Sigmoid colon (tissue), 3 donors: ENCODE measurements at regions not wholly inside any gene's neighbourhood (a gene's known extent, or its start where the extent isn't known, plus 50 kb on each side); places are given as distances from the start of the nearest gene placed in this dataset.

Experiments
- CTCF ChIP-seq, 4 experiments: fragments of 450-650 bp in 3 of 4; fragments of 200-600 bp in 1 of 4; IDR thresholded peaks; one replicate each; pipeline ENCODE4 v1.5.1; 2016 to 2019; ENCODE audit warnings: antibody characterized with exemption in 4 of 4, mild to moderate bottlenecking in 3 of 4, moderate library complexity in 2 of 4
- POLR2A ChIP-seq, 2 donors: fragments of 450-650 bp; IDR thresholded peaks; one replicate each; pipeline ENCODE4 v1.6.1; 2016; ENCODE audit warnings: antibody characterized with exemption in 2 of 2, mild to moderate bottlenecking in 2 of 2, moderate library complexity in 2 of 2

- no peak for TF ChIP-seq CTCF (IDR thresholded peaks at IDR 0.05)
- TF ChIP-seq POLR2A (IDR thresholded peaks at IDR 0.05): no peak
These were observed 760.1 kb downstream of the ZNF385D start for GRCh38 chr3:20990896-20991295.
